Astrocyte (in vitro differentiated cells and primary cell): ENCODE measurements at regions not wholly inside any gene's neighbourhood (a gene's known extent, or its start where the extent isn't known, plus 50 kb on each side); places are given as distances from the start of the nearest gene placed in this dataset.

Source experiments
- DNase-seq: peaks from one replicate; pipeline ENCODE4 v3.0.0-alpha.2; 2010; ENCODE audit warnings: low read depth
- FAIRE-seq: peaks from 2 replicates; lab custom pipeline; 2011; peaks lifted over from hg19 to GRCh38; lab: Jason Lieb, UNC
- H2AFZ ChIP-seq: 2 replicates; pipeline ENCODE4 v1.6.0; 2012; ENCODE audit warnings: low read depth, low read length, inconsistent platforms
- H3K27ac ChIP-seq: 2 replicates; pipeline ENCODE4 v1.5.1; 2011; ENCODE audit warnings: low read depth, low read length, inconsistent platforms
- H3K27me3 ChIP-seq: 2 replicates; pipeline ENCODE4 v1.6.0; 2011; ENCODE audit warnings: low read length, inconsistent platforms; ENCODE audit not compliant: insufficient read depth
- H3K36me3 ChIP-seq: 2 replicates; pipeline ENCODE4 v1.5.1; 2011; ENCODE audit warnings: low read length, inconsistent platforms; ENCODE audit not compliant: insufficient read depth
- H3K4me1 ChIP-seq: 2 replicates; pipeline ENCODE4 v1.5.1; 2011; ENCODE audit warnings: low read length, inconsistent platforms; ENCODE audit not compliant: insufficient read depth
- H3K4me2 ChIP-seq: 2 replicates; pipeline ENCODE4 v1.6.0; 2012; ENCODE audit warnings: low read length, inconsistent platforms
- H3K4me3 ChIP-seq: 2 replicates; pipeline ENCODE4 v1.5.1; 2011; ENCODE audit warnings: low read depth, mild to moderate bottlenecking, low read length, inconsistent platforms; ENCODE audit not compliant: insufficient read depth
- H3K79me2 ChIP-seq: 2 replicates; pipeline ENCODE4 v1.6.0; 2012; ENCODE audit warnings: mild to moderate bottlenecking, low read length, inconsistent platforms; ENCODE audit not compliant: insufficient read depth
- H3K9ac ChIP-seq: 2 replicates; pipeline ENCODE4 v1.6.0; 2012; ENCODE audit warnings: mild to moderate bottlenecking, low read length, inconsistent platforms
- H3K9me3 ChIP-seq: 2 replicates; pipeline ENCODE4 v1.5.1; 2012; ENCODE audit warnings: low read depth, mild to moderate bottlenecking, low read length, inconsistent platforms; ENCODE audit not compliant: insufficient read depth
- H4K20me1 ChIP-seq: 2 replicates; pipeline ENCODE4 v1.6.0; 2012; ENCODE audit warnings: low read length, inconsistent platforms; ENCODE audit not compliant: insufficient read depth
- H3K27ac Mint-ChIP-seq: one replicate; pipeline ENCODE4 v1.8.0; 2021; ENCODE audit warnings: mild to moderate bottlenecking, mixed read lengths; ENCODE audit not compliant: unreplicated experiment
- H3K27me3 Mint-ChIP-seq: one replicate; pipeline ENCODE4 v1.8.0; 2021; ENCODE audit warnings: low read depth, mixed read lengths; ENCODE audit not compliant: unreplicated experiment
- H3K36me3 Mint-ChIP-seq: one replicate; pipeline ENCODE4 v1.8.0; 2021; ENCODE audit warnings: low read depth, mixed read lengths; ENCODE audit not compliant: unreplicated experiment
- H3K4me1 Mint-ChIP-seq: one replicate; pipeline ENCODE4 v1.8.0; 2021; ENCODE audit warnings: low read depth, mixed read lengths; ENCODE audit not compliant: unreplicated experiment
- H3K4me3 Mint-ChIP-seq: one replicate; pipeline ENCODE4 v1.8.0; 2021; ENCODE audit warnings: mild to moderate bottlenecking, moderate library complexity, mixed read lengths; ENCODE audit not compliant: unreplicated experiment
- H3K9me3 Mint-ChIP-seq: one replicate; pipeline ENCODE4 v1.8.0; 2021; ENCODE audit warnings: mild to moderate bottlenecking, mixed read lengths; ENCODE audit not compliant: unreplicated experiment
- CTCF ChIP-seq: IDR thresholded peaks from 2 replicates; pipeline ENCODE4 v1.5.1; 2011; ENCODE audit warnings: low read depth, mild to moderate bottlenecking, inconsistent platforms, low read length, moderate library complexity; ENCODE audit not compliant: insufficient read depth
- EZH2 ChIP-seq: IDR thresholded peaks from 2 replicates; pipeline ENCODE4 v1.6.1; 2012; ENCODE audit warnings: mild to moderate bottlenecking, low read length, inconsistent platforms; ENCODE audit not compliant: insufficient read depth

GRCh38 chr15:49706805-49707204 is 86.0 kb downstream of the DTWD1 start:
- Mint-ChIP-seq H3K36me3 (no peaks in the 10 kb centered on the region), H3K4me1 (no peaks in the 10 kb centered on the region), H3K27me3 (no peaks in the 10 kb centered on the region), H3K9me3 (peaks cover 10% of the 10 kb centered on the region), H3K4me3 (no peak overlapping the region), H3K27ac (no peak overlapping the region)
- Histone ChIP-seq H4K20me1 (no peaks in the 10 kb centered on the region), H3K4me1 (no peaks in the 10 kb centered on the region), H3K27ac (no peak overlapping the region), H3K4me2 (no peak overlapping the region), H3K9me3 (peaks cover 3% of the 10 kb centered on the region), H3K36me3 (no peaks in the 10 kb centered on the region), H2AFZ (no peak overlapping the region), H3K4me3 (no peak overlapping the region), H3K9ac (no peak overlapping the region), H3K27me3 (no peaks in the 10 kb centered on the region), H3K79me2 (no peaks in the 10 kb centered on the region)
- FAIRE-seq: no peak
- no peak for DNase-seq
- TF ChIP-seq CTCF (no peak), EZH2 (no peak)

GRCh38 chr15:49707598-49707997 is 86.8 kb downstream of the DTWD1 start:
- H4K20me1 ChIP-seq: no peaks in the 10 kb centered on the region
- H3K79me2 ChIP-seq: no peaks in the 10 kb centered on the region
- FAIRE-seq (no peak), DNase-seq (no peak)
- no peak overlapping the region for H3K4me3 ChIP-seq
- H3K4me2 ChIP-seq: no peak overlapping the region
- H3K4me1 ChIP-seq: no peaks in the 10 kb centered on the region
- TF ChIP-seq CTCF: no peak
- TF ChIP-seq EZH2: no peak
- Mint-ChIP-seq H3K36me3 (no peaks in the 10 kb centered on the region), H3K9me3 (peaks cover 10% of the 10 kb centered on the region), H3K4me1 (no peaks in the 10 kb centered on the region), H3K27me3 (no peaks in the 10 kb centered on the region), H3K4me3 (no peak overlapping the region), H3K27ac (no peak overlapping the region)
- H3K27me3 ChIP-seq: no peaks in the 10 kb centered on the region
- H3K36me3 ChIP-seq: no peaks in the 10 kb centered on the region
- no peak overlapping the region for H3K27ac ChIP-seq
- peaks cover 3% of the 10 kb centered on the region for H3K9me3 ChIP-seq
- no peak overlapping the region for H3K9ac ChIP-seq
- H2AFZ ChIP-seq: no peak overlapping the region

GRCh38 chr15:49709646-49710214 is 88.9 kb downstream of the DTWD1 start:
- Histone ChIP-seq H3K4me3 (no peak overlapping the region), H3K79me2 (no peaks in the 10 kb centered on the region), H3K36me3 (no peaks in the 10 kb centered on the region), H3K27me3 (no peaks in the 10 kb centered on the region), H3K4me2 (no peak overlapping the region), H3K4me1 (no peaks in the 10 kb centered on the region), H3K9me3 (peaks cover 3% of the 10 kb centered on the region), H2AFZ (no peak overlapping the region), H3K27ac (no peak overlapping the region), H3K9ac (no peak overlapping the region), H4K20me1 (no peaks in the 10 kb centered on the region)
- DNase-seq: no peak
- Mint-ChIP-seq H3K36me3 (no peaks in the 10 kb centered on the region), H3K4me3 (no peak overlapping the region), H3K27ac (no peak overlapping the region), H3K4me1 (no peaks in the 10 kb centered on the region), H3K9me3 (peaks cover 11% of the 10 kb centered on the region), H3K27me3 (no peaks in the 10 kb centered on the region)
- FAIRE-seq: no peak
- no peak for TF ChIP-seq EZH2
- TF ChIP-seq CTCF: no peak
